Neural crest cell (in vitro differentiated cells): ENCODE measurements at regions not wholly inside any gene's neighbourhood (a gene's known extent, or its start where the extent isn't known, plus 50 kb on each side); places are given as distances from the start of the nearest gene placed in this dataset.

Experiments used
- DNase-seq: peaks from one replicate; pipeline ENCODE4 v3.0.0; 2021; ENCODE audit warnings: low read depth, mixed read lengths, low spot score
- H3K27ac Mint-ChIP-seq: one replicate; pipeline ENCODE4 v1.8.0; 2021; ENCODE audit warnings: mild to moderate bottlenecking, mixed read lengths; ENCODE audit not compliant: unreplicated experiment
- H3K27me3 Mint-ChIP-seq: 2 replicates; pipeline ENCODE4 v1.8.0; 2021; ENCODE audit warnings: low read depth, mild to moderate bottlenecking, mixed read lengths
- H3K36me3 Mint-ChIP-seq: 2 replicates; pipeline ENCODE4 v1.8.0; 2021; ENCODE audit warnings: low read depth, mild to moderate bottlenecking, mixed read lengths
- H3K4me1 Mint-ChIP-seq: 2 replicates; pipeline ENCODE4 v1.8.0; 2021; ENCODE audit warnings: mixed read lengths
- H3K4me3 Mint-ChIP-seq: one replicate; pipeline ENCODE4 v1.8.0; 2021; ENCODE audit warnings: mild to moderate bottlenecking, mixed read lengths
- H3K9me3 Mint-ChIP-seq: 2 replicates; pipeline ENCODE4 v1.8.0; 2021; ENCODE audit warnings: mixed read lengths
- CTCF ChIP-seq: fragments of 200-600 bp; sonication (generic); conservative IDR thresholded peaks from 2 replicates; pipeline ENCODE4 v1.5.0; 2021; ENCODE audit warnings: antibody characterized with exemption, mild to moderate bottlenecking

GRCh38 chr9:89718651-89719050 is 113.8 kb downstream of the GADD45G start:
- H3K4me3 Mint-ChIP-seq, result no peak overlapping the region
- no peaks in the 10 kb centered on the region for H3K4me1 Mint-ChIP-seq
- H3K9me3 Mint-ChIP-seq, result no peaks in the 10 kb centered on the region
- H3K27ac Mint-ChIP-seq, result no peak overlapping the region
- H3K27me3 Mint-ChIP-seq, result peaks cover 5% of the 10 kb centered on the region
- TF ChIP-seq CTCF, result no peak
- DNase-seq, result no peak
- no peaks in the 10 kb centered on the region for H3K36me3 Mint-ChIP-seq

- Mint-ChIP-seq H3K27me3 (peaks cover 5% of the 10 kb centered on the region), H3K4me3 (no peak overlapping the region), H3K9me3 (no peaks in the 10 kb centered on the region), H3K36me3 (no peaks in the 10 kb centered on the region), H3K4me1 (no peaks in the 10 kb centered on the region), H3K27ac (no peak overlapping the region)
- DNase-seq, result no peak
- TF ChIP-seq CTCF, result no peak
Observed at GRCh38 chr9:89719202-89719601, 114.4 kb downstream of the GADD45G start.

GRCh38 chr9:89720696-89721175 is 115.9 kb downstream of the GADD45G start:
- Mint-ChIP-seq H3K4me3 (no peak overlapping the region), H3K27me3 (peaks cover 5% of the 10 kb centered on the region), H3K4me1 (no peaks in the 10 kb centered on the region), H3K27ac (no peak overlapping the region), H3K36me3 (no peaks in the 10 kb centered on the region), H3K9me3 (no peaks in the 10 kb centered on the region)
- no peak for DNase-seq
- TF ChIP-seq CTCF, result no peak

GRCh38 chr9:89721176-89721700 is 116.4 kb downstream of the GADD45G start:
- H3K4me3 Mint-ChIP-seq, result no peak overlapping the region
- H3K36me3 Mint-ChIP-seq, result no peaks in the 10 kb centered on the region
- no peaks in the 10 kb centered on the region for H3K9me3 Mint-ChIP-seq
- H3K4me1 Mint-ChIP-seq, result no peaks in the 10 kb centered on the region
- no peak overlapping the region for H3K27ac Mint-ChIP-seq
- DNase-seq, result no peak
- TF ChIP-seq CTCF, result no peak
- H3K27me3 Mint-ChIP-seq, result peaks cover 5% of the 10 kb centered on the region

- H3K27ac Mint-ChIP-seq, result no peak overlapping the region
- H3K4me3 Mint-ChIP-seq, result no peak overlapping the region
- DNase-seq, result no peak
- H3K27me3 Mint-ChIP-seq, result peaks cover 5% of the 10 kb centered on the region
- no peaks in the 10 kb centered on the region for H3K9me3 Mint-ChIP-seq
- TF ChIP-seq CTCF, result no peak
- H3K36me3 Mint-ChIP-seq, result no peaks in the 10 kb centered on the region
- no peaks in the 10 kb centered on the region for H3K4me1 Mint-ChIP-seq
Observed at GRCh38 chr9:89721971-89722530, 117.2 kb downstream of the GADD45G start.
